CMK (cell line): ENCODE measurements at regions not wholly inside any gene's neighbourhood (a gene's known extent, or its start where the extent isn't known, plus 50 kb on each side); places are given as distances from the start of the nearest gene placed in this dataset.
A peak's percentile ranks its signal among the peaks of the same experiment; 100 is the strongest.

Experiments used
- DNase-seq: peaks from one replicate; pipeline ENCODE4 v3.0.0-alpha.2; 2010; ENCODE audit warnings: low read depth

DNA sequence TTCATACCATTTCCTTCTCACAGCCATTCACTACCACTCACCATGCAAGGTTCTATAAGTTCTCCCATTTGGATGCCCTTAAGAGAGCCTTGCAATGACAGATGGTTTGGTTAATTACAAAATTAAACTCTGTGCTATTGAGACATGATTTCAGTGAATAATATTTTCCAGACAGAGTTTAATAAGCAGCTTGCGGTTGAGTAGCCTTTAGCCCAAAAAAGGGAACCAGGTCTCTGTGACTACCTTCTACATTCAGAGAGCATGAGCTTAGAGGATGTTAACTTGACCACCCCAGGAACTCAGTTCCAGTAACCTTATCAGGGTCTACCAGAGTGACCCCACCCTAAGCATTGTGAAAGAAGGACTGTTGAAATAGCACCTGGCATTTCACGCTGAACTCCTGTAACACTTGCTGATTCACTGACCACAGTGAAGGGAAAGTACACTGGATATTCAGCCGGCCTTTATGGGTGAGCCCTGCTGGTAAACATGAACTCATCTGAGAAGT, 1173.1 kb upstream of the ZEB2 start:
- DNase-seq, result peak; percentile 54

DNA sequence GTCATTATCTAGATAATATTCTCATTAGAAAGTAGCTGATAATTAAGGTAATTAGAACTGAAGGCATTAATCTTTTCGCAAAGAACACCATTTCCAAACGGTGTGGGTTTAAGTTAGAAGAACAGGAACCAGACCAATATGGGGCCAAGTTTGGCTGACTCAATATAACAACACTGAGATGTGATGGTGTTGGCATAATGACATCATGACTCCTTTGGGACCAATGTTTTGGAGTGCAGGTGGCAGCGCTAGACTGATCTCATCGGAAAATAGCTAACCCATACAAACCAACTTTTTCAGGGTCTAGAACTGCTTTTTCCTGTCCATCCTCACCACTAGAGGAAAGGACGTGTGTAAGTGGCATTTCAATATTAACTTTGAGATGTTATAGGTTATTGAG, 1171.7 kb upstream of the ZEB2 start:
- DNase-seq, result no peak

DNA sequence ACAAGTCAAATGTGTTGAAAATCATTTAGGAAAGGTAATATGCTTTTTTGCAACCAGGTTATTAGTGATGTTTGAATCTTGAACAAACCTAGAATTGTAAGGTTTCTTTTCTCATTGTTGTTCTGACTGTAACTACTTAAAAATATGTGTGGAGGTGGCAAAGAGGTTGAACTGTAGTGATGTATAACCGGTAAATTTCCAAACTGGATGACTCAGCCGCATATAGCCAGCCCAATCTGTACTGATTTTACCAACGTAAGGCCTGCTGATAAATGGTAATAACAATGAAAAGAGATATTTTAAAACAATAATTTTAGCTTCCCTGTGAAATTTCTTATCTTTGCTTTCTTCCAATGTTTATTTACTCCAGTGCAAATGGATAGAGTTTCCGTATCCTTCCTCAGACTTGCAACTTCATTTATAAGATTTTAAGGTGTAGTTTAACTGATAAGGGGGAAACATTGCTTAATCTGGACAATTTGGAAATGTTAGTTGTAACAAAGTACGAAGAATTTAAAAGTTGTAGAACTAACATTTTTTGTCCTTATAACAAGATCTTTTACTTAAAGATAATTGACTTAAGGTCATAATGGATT, 1170.4 kb upstream of the ZEB2 start:
- DNase-seq, result no peak

DNA sequence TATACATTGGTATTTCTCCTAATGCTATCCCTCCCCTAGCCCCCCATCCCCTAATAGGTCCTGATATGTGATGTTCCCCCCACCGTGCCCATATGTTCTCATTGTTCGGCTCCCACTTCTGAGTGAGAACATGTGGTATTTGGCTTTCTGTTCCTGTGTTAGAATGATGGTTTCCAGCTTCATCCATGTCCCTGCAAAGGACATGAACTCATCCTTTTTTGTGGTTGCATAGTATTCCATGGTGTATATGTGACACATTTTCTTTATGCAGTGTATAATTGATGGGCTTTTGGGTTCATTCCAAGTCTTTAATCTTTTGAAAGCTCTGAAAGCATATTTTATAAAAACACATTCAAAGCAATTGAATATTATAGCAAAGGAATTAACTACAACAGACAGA, 1169.4 kb upstream of the ZEB2 start:
- no peak for DNase-seq

DNA sequence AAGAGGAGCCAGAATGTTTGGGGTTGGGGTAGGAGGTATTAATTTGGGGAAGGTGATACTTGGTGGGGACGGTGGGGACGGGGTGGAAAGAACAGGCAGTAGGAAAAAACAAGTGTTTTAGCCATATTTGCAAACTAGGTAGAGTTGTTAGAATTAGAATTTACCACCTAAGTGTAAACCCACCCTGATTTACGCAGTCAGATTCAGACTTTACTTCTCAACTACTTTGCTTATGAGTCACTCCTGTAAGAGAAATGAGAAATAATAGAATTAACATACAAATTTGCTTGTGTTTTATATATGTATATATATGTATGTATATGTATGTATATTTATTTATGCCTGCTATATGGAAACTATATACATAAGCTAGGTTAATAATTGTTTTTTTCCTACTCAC, 1168.2 kb upstream of the ZEB2 start:
- DNase-seq, result no peak

DNA sequence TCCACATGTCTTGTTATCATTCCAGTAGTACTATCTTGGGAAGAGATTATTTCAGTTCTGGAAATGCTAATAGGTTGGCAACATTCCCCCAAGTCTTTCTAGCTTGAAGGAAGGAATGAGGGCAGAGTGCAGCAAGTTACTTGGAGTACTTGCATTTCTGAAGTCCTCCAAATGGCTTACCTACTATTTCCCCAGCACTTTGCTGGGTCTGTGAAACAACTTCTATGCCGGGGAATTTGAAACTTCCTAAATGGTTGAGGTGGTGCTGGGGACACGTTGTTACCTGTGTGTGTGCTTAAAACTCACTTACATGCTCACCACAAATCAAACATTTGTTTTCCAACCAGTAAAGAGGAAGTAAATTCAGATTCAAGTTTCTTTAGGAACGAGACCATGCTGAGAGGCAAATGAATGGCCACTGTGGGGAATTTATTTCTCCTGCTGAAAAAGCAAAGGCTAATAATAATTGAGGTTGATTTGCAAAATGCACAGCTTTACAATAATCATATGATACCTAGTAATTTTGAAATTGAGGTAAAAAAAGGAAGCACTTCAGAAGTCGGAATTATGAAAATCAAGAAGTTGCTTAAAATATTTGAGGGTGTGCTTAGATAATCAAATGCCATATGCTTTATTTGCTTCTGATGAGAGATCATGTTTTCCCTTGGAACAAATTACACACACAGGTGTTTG, 1167.7 kb upstream of the ZEB2 start:
- no peak for DNase-seq

DNA sequence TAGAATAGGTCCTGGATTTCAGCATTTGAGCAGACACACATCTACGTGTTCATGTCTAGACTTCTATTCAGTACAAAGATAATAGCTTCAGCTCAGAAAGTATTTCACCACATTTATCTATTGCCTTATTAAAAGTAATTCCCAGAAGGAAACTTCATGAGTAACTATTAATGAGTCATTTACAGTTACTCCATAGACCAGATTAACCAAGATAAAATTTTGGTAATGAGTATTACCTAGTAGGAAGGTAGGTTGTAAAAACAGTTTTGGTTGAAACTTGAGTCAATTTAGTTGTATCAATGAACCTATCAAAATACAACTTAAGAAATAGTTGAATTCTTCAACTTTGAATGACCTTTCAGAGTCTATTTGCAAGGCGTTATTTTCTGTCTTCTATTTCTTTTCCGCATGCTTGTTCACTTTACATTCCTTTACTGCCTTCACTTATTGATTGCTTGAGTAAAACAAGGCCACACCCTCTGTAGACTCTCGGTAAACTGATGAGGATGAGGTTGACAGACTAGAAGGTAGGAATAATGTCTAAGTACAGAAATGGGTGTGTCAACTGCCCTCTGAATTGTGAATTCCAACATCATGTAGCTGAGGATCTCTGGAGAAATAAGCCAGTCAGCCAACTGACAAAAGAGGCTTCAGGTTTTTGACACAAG, 1165.6 kb upstream of the ZEB2 start:
- DNase-seq, result no peak

DNA sequence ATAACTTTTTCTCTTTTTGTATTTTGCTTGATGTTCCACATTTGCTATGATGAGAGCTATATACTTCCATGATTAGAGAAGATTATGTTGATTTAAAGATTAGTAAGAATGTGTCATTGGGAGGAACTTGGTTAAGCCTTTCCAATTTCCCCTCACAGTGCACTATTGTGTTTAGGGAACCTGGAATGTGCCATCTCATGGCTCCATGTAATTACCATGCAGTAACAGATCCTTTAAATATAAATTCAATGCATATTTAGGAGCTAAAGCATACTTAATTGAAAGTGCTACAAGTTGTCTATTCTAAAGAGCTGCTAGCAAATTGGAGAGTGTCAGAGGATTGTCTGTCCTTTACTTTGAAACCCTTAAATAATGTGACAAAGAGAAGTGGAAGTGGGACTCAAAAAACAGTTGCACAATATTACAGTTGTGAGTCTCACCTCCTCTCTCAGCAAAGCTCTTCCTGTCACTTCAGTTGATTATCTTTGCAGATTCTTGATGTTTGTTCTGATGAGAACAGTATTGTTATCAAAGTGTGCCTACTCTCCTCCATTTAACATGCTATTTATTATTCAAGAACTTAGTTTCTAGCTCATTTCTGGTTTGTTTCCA, 1162.7 kb upstream of the ZEB2 start:
- DNase-seq, result no peak

DNA sequence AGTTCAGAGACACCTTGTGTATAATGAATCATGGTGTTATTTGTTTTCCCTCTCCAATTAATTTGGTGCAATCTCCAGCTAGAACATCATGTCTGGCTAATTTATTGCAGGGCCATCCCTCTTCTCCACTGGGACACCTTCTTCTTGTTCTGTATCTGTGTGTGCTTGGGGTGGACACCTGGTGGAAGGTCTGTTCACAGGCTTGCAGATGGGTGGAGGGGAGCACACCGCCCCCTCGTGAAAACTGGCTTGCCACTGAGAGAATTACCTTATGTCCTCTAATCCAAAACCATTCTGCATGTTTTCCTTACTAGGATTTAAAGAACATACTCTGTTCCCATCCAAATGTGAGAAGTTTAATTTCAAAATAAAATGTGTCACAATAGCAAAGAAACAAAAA, 1160.4 kb upstream of the ZEB2 start:
- DNase-seq, result no peak

DNA sequence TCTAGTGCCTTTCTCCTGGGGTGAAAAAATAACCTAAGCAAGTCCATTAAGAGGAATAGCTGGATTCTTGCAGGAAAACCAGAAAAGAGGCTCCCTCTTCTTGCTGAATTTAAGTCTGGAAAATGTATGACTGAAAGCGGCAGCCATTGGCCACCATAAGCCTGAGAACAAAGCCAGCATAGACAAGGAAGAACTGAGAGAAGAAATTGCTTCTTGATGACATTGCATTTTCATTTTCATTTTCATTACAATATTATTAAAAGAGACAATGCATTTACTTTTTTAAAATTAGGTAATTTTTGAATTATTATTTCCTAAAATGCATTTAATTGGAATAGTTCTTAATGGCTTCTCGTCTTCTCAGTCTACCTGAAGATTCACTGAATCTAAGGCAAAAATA, 1157.5 kb upstream of the ZEB2 start:
- DNase-seq, result no peak

DNA sequence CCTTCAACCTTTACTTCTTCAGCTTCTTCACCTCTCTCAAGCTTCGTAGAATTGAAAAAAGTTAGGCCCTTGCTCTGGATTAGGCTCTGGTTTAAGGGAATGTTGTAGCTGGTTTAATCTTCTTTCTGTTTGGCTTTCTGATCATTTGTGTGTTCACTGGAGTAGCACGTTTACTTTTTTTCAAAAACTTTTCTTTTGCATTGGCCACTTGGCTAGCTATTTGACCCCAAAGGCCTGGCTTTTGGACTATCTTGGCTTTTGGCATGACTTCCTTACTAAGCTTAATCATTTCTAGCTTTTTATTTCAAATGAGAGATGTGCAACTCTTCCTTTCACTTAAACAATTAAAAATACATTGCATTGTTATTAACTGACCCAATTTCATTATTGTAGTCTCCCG, 1154.8 kb upstream of the ZEB2 start:
- DNase-seq, result no peak

DNA sequence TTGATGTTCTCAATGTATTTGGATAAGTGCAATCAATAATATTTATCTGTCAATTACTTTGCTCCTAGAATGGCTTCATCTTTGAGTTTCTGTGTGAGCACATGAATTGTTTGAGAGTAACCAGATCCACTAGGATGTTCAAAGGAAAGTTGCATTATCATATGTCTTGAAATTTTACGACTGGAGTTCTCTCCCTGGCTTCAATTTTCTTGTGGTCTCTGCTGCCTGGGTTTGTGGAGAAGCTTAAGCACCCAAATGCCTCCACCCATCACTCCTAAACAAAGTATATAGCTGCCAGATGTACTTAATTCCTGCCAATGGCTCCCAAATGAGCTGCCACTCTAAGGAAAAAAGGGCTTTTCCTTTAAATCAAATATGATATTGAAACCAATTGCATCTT, 1149.4 kb upstream of the ZEB2 start:
- DNase-seq, result no peak

DNA sequence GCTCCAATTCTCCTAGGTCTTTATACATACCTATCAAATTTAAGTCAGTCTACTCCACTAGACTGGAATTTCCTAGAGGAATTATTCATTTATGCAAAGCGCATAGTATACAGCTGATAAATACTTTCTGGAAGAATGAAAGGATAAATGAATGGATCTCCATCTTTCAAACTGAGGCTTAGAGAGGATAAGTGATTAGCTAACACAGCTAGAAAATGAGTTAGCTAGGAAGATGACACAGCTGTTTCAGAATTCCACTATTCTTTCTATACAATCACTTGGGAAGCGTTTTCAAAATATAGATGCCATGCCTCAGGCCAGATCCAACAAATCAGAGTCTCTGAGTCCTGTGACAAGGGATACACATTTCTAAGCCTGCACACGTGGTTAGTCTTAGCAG, 1146.6 kb upstream of the ZEB2 start:
- DNase-seq, result no peak

DNA sequence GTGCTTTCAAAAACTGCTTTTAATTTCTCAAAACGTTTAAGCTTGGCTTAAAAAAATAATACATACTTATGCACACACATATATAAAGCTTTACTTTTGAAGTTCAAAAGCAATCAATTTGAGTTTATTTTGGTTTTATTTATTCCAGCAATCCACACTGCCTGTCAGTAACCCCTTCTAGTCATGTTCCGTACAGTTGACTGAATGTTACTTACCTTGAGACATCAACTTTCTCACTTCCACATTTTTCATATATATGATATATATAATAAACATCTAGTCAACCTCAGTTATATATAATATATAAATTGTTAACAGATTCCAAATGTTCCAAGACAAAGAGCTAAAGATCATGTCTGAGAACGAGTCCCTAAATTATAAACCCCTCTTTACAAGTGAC, 1137.3 kb upstream of the ZEB2 start:
- no peak for DNase-seq

DNA sequence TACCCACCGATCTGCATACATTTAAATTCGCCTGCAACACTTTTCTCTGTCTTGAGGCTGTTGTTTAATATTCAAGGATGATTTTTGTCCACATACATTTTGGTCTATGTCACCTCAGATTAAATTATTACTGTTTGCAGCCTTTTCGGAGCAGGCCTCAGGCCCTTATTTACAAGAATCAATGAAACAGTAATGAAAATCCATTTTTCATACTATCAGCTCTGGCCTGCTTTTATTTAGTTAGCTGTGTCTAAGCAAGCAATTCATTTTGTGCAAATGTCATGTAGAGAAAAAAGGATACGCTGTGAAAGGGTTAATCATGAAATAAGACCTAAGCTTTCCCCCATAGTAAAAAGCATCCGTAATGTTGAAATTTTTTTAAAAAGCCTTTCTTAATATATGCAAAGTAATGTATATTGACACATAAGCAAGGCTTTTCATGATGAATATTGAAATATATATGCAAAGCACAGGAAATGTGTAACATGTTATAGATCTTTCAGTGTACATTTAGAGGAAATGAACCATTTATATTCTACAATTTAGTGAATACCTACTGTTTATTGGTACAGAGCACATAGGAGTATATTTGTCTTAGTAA, 1135.3 kb upstream of the ZEB2 start:
- no peak for DNase-seq

DNA sequence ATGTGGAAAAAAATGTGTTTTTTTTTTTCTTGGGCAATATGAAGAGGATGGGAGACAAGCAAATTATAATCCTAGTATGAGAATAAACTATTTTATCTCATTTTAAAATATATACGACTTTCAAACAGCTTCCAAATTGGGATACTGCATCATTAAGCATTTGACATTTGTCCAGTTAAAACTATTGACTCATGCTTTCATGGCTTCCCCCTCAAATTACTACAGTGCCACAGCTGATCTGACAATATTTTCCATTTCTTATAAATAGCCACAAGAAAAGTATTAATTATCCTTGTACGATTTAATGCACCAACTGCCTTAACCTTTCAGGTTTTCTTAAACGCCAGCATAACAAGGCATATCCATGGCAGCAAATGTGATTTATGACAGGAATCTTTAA, 1134.8 kb upstream of the ZEB2 start:
- DNase-seq, result no peak

DNA sequence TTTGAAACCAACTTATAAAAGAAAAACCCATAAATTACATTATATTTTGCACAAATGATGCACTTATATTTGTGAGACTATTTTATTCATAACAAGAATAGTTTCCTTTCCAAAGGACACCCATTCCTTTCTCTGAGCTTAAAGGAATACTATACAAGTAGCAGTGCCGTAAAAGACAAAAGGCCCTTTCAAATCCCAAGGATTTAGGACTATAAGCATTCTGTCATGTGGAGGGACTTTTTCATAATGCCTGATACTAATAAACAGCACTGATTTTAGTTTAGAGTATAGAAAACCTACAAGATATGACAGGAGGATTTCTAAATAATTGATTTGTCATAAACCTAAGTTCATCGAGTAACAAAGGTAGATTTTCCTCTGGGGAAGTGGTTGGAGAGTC, 1134.2 kb upstream of the ZEB2 start:
- no peak for DNase-seq

DNA sequence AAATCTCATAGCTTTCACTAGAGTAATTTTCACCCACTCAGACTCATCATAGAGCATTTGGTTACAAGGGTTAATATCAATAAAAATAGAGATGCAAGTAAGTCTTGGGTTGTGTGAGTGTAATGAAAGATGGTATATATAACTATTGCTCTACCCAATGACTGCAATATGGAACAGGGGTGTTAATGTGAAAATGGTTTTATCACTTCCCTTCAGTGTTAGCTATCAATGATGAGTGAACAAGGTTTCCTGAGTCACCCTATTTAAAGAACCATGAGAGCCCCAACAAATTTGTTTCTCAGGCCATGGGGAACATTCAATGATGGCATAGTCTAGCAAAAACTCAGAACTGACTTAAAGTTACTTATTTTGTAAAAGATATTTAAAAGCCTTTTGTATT, 1133.6 kb upstream of the ZEB2 start:
- DNase-seq, result no peak

DNA sequence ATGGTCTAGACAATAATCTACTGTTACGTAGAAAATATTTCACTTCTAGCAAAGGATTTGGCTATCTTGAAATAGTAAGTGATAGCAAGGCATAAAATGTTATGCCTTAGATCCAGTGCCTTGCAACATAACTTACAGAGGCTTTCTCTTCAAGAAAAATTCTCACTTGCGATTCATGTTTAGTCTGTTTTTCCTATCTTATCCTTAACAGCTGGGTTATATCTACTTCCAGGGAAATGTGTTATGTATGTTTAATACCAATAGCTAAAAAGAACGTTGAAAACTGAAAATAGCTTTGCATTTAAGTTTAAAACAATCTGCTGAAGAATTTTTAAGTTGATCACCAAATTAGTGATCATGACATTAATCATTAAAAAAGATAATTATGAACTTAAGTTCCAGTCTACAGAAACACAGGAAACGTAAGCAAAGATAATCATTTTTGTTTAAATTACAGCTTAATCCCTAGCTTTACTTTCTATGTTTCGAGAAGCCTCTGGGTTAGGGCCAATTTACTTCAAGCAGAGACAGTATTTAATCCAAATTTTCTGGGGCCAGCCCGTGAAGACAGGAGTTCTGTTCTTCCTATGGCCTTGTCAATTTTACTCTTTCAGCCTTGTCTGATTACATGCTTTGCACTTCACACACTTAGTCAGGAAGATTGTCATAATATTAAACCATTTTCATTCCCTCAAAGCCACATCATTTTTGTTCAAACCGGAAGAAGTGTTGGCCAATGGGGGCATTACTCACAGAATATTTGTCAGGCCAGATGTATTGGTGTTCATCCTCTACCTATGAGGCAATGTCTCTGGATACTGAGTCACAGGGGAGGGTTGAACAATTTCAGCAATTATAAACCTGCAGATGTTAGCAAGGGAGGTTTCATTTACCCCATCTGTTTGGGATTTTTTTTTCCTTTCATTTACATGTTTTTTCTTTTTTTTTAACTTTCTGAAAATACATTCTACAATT, 1132.9 kb upstream of the ZEB2 start:
- no peak for DNase-seq

DNA sequence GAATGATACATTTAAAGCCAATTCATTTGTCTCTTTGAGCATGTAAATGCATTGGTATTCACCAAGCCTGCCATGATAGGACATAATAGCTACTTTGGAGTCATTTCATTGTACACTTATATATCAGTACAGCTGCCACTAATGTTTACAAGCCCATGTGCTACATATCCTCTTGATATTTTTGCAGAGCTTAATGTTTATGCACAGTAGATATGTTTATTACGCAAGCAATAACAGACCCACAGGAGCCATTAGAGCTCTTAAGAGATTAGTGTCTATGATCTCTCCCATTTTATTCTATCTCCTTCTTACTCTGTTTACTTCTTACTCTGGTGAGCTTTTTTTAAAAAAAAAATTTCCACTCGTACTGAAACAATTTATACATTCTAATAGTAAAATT, 1132.1 kb upstream of the ZEB2 start:
- DNase-seq, result no peak

DNA sequence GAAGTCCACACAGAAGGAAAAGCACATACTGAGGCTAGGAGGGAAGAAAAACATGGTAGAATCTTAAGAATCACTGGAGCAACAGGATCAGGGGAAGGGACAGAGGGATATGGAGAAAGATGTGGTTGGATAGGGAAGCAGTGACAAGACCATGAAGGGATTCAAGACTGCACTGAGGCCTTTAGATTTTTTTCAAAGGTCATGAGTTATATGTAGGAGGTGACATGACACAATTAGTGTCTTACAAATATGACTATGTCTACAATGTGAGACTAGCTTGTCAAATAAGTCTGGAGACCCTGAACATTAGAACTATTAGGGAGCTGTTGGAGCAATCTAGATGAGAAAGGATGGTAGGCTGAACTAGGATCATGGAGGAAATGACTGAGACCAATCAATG, 1130.3 kb upstream of the ZEB2 start:
- no peak for DNase-seq

DNA sequence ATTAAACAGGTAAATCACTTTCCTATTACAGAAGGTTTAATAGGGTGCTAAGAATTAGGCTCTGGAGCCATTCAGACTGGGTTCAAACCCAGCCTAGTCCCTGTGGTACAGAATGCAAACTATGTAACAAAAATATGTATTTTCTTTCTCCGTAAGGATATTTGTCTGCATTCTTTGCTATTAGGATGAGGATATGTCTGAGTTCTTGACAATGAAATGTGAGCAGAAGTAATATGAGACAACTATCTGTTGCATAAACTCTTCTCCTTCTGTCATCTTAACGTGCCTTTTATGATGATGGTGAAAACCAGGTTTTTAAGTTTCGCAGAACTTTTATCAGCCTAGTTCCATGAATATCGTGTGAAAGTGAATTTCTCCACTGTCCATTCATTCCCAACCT, 1129.1 kb upstream of the ZEB2 start:
- DNase-seq, result no peak
